HG02798 (cell line): ENCODE measurements at regions not wholly inside any gene's neighbourhood (a gene's known extent, or its start where the extent isn't known, plus 50 kb on each side); places are given as distances from the start of the nearest gene placed in this dataset.

Experiments used
- ATAC-seq: cut with Tn5 transposase; IDR thresholded peaks from one replicate; pipeline ENCODE4 v1.9.1; 2021; ENCODE audit warnings: mild to moderate bottlenecking; ENCODE audit not compliant: unreplicated experiment, poor library complexity

GRCh38 chrX:94041881-94042280 is 367.9 kb downstream of the FAM133A start:
- no peak for ATAC-seq

GRCh38 chrX:94045724-94046123 is 371.7 kb downstream of the FAM133A start:
- ATAC-seq: no peak

- ATAC-seq: no peak
Measured at GRCh38 chrX:94051926-94052325, 377.9 kb downstream of the FAM133A start.

GRCh38 chrX:94053575-94053974 is 379.6 kb downstream of the FAM133A start:
- ATAC-seq: no peak

- no peak for ATAC-seq
Measured at GRCh38 chrX:94057385-94057784, 383.4 kb downstream of the FAM133A start.

- no peak for ATAC-seq
Measured at GRCh38 chrX:94058728-94059382, 384.8 kb downstream of the FAM133A start.

GRCh38 chrX:94065091-94065490 is 391.1 kb downstream of the FAM133A start:
- no peak for ATAC-seq

GRCh38 chrX:94089149-94089548 is 415.1 kb downstream of the FAM133A start:
- no peak for ATAC-seq

GRCh38 chrX:94097868-94098267 is 423.9 kb downstream of the FAM133A start:
- ATAC-seq: no peak

GRCh38 chrX:94107981-94108380 is 434.0 kb downstream of the FAM133A start:
- ATAC-seq: no peak

- ATAC-seq: no peak
Measured at GRCh38 chrX:94114362-94114761, 440.4 kb downstream of the FAM133A start.

- no peak for ATAC-seq
Measured at GRCh38 chrX:94121799-94122198, 447.8 kb downstream of the FAM133A start.

- no peak for ATAC-seq
Measured at GRCh38 chrX:94123062-94123461, 449.1 kb downstream of the FAM133A start.

- ATAC-seq: no peak
Measured at GRCh38 chrX:94162971-94163370, 489.0 kb downstream of the FAM133A start.

- no peak for ATAC-seq
Measured at GRCh38 chrX:94178145-94178788, 504.3 kb downstream of the FAM133A start.

- no peak for ATAC-seq
Measured at GRCh38 chrX:94204524-94204923, 530.5 kb downstream of the FAM133A start.

- ATAC-seq: no peak
Measured at GRCh38 chrX:94216738-94217137, 542.7 kb downstream of the FAM133A start.

- no peak for ATAC-seq
Measured at GRCh38 chrX:94252211-94252610, 578.2 kb downstream of the FAM133A start.

GRCh38 chrX:94256396-94256795 is 582.4 kb downstream of the FAM133A start:
- no peak for ATAC-seq

- no peak for ATAC-seq
Measured at GRCh38 chrX:94265323-94265722, 591.3 kb downstream of the FAM133A start.

- no peak for ATAC-seq
Measured at GRCh38 chrX:94288325-94288724, 614.3 kb downstream of the FAM133A start.

GRCh38 chrX:94288972-94289371 is 615.0 kb downstream of the FAM133A start:
- no peak for ATAC-seq
